SK-N-SH treated with all-trans-retinoic acid at 6 μM for 48 hours (cell line): ENCODE measurements at regions not wholly inside any gene's neighbourhood (a gene's known extent, or its start where the extent isn't known, plus 50 kb on each side); places are given as distances from the start of the nearest gene placed in this dataset.

Experiments used
- PATZ1 ChIP-seq: fragments of 250-450 bp; sonication (Bioruptor Pico); IDR thresholded peaks from 2 replicates; pipeline ENCODE4 v1.8.0; 2020; ENCODE audit warnings: mild to moderate bottlenecking, moderate library complexity, borderline replicate concordance
- PPARA ChIP-seq: fragments of 250-450 bp; sonication (Bioruptor Pico); IDR thresholded peaks from 2 replicates; pipeline ENCODE4 v1.5.0; 2020; ENCODE audit warnings: mild to moderate bottlenecking, borderline replicate concordance
- SNAI2 ChIP-seq: fragments of 250-450 bp; sonication (Bioruptor Pico); IDR thresholded peaks from 2 replicates; pipeline ENCODE4 v1.5.0; 2020; ENCODE audit warnings: mild to moderate bottlenecking, moderate library complexity
- TOX ChIP-seq: fragments of 250-450 bp; sonication (Bioruptor Pico); IDR thresholded peaks from 2 replicates; pipeline ENCODE4 v1.8.0; 2021; ENCODE audit warnings: mild to moderate bottlenecking, moderate library complexity, borderline replicate concordance
- ZFP3 ChIP-seq: fragments of 250-450 bp; sonication (Bioruptor Pico); IDR thresholded peaks from 2 replicates; pipeline ENCODE4 v1.5.0; 2020; ENCODE audit warnings: mild to moderate bottlenecking, moderate library complexity
- ZNF70 ChIP-seq: fragments of 450-650 bp; formaldehyde crosslinking; IDR thresholded peaks from 2 replicates; pipeline ENCODE4 v1.5.0; 2020; ENCODE audit warnings: mild to moderate bottlenecking, moderate library complexity
- TF ChIP-seq, protein P1 (sequence below): fragments of 250-450 bp; sonication (Bioruptor Pico); IDR thresholded peaks from 2 replicates; pipeline ENCODE4 v1.8.0; 2021; ENCODE audit warnings: low read depth, mild to moderate bottlenecking, moderate library complexity, borderline replicate concordance

GRCh38 chr6:132887204-132887603, 72.8 kb downstream of the RPS12 start:
- no peak for TF ChIP-seq ZFP3 (CRISPR knock-in tag)
- TF ChIP-seq, protein P1, sequence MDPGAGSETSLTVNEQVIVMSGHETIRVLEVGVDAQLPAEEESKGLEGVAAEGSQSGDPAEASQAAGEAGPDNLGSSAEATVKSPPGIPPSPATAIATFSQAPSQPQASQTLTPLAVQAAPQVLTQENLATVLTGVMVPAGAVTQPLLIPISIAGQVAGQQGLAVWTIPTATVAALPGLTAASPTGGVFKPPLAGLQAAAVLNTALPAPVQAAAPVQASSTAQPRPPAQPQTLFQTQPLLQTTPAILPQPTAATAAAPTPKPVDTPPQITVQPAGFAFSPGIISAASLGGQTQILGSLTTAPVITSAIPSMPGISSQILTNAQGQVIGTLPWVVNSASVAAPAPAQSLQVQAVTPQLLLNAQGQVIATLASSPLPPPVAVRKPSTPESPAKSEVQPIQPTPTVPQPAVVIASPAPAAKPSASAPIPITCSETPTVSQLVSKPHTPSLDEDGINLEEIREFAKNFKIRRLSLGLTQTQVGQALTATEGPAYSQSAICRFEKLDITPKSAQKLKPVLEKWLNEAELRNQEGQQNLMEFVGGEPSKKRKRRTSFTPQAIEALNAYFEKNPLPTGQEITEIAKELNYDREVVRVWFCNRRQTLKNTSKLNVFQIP: no peak
- TF ChIP-seq PATZ1 (CRISPR knock-in tag): no peak
- no peak for TF ChIP-seq ZNF70 (CRISPR knock-in tag)
- TF ChIP-seq TOX: no peak
- TF ChIP-seq PPARA: no peak
- no peak for TF ChIP-seq SNAI2
